ENCODE measurements at regions not wholly inside any gene's neighbourhood (a gene's known extent, or its start where the extent isn't known, plus 50 kb on each side); places are given as distances from the start of the nearest gene placed in this dataset.

DNA sequence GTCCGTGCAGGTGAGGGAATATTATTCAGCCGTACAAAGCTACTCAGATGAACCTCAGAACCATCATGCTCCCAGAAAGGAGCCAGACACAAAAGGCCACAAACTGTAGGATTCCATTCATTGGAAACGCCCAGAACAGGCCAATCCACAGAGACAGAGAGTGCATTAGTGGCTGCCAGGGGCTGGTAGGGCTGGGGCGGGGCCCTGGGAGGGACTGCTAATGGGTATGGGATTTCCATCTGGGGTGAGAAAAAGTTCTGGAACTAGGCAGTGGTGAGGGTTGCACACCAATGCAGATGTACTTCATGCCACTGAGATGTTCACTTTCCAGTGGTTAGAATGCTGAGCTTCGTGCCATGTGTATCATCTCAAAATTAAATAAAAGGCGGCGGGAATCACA lies 101.1 kb downstream of the RFLNA start:
- TF ChIP-seq, protein P1, sequence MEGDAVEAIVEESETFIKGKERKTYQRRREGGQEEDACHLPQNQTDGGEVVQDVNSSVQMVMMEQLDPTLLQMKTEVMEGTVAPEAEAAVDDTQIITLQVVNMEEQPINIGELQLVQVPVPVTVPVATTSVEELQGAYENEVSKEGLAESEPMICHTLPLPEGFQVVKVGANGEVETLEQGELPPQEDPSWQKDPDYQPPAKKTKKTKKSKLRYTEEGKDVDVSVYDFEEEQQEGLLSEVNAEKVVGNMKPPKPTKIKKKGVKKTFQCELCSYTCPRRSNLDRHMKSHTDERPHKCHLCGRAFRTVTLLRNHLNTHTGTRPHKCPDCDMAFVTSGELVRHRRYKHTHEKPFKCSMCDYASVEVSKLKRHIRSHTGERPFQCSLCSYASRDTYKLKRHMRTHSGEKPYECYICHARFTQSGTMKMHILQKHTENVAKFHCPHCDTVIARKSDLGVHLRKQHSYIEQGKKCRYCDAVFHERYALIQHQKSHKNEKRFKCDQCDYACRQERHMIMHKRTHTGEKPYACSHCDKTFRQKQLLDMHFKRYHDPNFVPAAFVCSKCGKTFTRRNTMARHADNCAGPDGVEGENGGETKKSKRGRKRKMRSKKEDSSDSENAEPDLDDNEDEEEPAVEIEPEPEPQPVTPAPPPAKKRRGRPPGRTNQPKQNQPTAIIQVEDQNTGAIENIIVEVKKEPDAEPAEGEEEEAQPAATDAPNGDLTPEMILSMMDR (IDR thresholded peaks at IDR 0.05): no peak
- no peak for TF ChIP-seq POLR2A (IDR thresholded peaks at IDR 0.05)

All from thyroid gland (tissue), 4 donors.